ENCODE measurements at regions not wholly inside any gene's neighbourhood (a gene's known extent, or its start where the extent isn't known, plus 50 kb on each side); places are given as distances from the start of the nearest gene placed in this dataset.

DNA sequence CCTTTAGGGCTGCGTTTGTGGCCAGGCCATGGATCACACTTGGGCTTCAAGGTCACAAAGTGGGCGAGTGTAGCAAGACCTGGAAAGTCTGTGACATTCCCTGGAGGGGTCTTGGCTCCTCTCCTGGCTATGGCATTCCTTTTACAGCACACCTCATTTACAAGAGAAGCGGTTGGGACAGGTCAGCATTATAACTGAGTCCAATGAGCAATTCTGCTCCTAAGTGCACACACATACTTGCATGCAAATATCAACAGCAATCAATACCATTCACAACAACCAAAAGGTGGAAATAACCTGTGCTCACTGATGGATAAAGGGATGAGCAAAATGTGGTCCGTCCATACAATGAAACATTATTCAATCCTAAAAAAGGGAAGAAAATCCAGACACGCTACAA is 298.2 kb downstream of the CTTN start:
- no peak for DNase-seq (ENCODE audit: low spot score)
- FAIRE-seq, result no peak

DNA sequence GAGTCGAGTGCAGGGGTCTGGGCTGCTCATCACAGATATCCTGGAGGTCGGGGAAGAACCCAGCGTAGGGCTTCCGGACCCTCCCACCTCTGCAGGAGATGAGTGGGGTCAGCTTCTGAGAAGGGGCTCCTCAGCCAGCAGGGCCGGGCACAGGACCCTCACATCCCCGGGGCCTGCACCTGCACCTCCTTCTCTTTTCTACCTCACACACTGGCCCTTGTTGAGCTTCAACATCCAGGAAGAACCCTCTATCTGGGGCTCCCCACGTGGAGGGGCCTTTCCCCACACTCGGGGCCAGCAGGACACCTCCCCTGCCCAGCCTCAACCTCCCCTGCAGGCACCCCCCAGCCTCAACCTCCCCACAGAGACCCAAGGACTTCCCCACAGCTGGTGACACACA is 299.4 kb downstream of the CTTN start:
- FAIRE-seq, result no peak
- DNase-seq (ENCODE audit: low spot score), result no peak

DNA sequence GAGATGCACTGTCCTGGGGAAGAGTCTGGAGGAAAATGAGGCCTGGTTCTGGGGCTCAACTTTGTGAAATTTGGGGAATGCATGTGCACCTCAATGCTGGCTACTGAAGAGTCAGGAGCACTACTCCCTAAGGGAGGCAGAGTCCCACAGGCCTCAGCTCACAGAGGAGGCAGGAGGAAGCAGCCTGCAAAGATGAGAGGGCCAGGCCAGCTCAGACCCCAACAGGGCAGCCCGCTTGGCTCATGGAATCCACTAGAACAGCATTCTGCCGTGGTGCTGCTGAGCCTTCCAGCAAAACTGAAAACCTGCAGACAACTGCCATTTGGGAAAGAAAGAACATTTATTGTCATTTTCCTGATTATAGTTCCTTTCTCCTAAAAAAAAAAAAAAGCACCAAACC is 300.5 kb downstream of the CTTN start:
- FAIRE-seq (no peak), DNase-seq (ENCODE audit: low spot score) (no peak)

DNA sequence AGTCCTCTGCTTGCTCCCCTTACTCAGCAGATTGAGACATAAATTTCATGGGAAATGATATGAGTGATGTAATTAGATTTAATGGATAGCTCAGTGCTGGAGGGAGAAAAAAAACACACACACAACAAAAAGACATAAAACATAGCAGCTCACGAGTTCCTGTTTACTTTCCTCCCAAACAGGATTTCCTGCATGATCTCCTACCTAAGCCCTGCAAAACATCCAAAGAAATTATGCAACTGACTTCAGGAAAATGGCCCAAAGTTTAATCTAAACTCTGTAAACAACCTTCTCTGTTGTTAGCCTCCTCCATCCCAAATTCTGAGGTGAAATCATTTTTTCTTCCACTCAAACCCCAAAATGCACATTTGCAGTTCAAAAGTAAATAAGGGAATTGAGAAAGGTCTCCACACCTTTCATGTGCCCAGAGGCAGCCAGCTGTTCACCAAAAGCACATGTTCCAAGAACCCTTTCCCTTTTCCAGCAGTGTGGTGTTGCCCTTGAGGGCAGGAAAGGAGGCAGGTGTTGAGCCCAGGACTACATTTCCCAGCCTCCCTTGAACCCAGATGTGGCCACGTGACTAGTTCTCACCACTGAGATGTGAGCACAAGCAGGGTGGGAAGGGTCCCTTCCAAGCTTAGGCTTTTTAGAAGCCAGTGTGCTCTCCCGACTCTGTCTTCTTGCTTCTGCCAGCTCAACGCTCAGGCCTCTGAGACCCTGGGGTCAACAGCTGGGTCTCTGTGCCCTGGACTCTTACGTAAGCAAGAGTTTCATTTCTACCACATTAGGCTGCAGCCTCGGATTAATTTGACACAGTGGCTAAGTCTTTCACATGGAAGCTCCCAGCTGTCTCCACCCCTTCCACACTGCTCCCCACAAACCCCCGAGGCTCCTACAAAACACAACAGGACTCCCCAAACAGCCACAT is 301.2 kb downstream of the CTTN start:
- no peak for DNase-seq (ENCODE audit: low spot score)
- no peak for FAIRE-seq

GRCh38 chr11:70700453-70700852 is 302.1 kb downstream of the CTTN start:
- DNase-seq (ENCODE audit: low spot score), result no peak

DNA sequence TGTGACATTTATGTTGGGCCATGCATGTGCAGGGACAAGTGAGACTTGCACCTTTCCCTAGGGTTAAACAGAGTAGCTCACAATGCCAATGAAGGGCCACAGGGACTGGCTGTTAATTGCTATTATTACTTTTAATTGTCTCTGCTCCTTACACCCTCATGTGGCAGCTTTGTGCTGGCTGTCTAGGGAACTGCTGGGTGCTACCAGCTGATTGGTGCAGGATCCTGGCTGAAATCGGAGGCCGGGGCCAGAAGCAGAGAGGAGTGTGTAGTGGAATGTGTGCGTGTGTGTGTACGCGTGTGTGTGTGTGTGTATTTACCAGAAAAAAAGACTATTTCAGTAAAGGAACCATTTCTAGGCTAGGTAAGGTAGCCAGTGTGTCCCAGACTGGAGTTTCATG is 302.5 kb downstream of the CTTN start:
- DNase-seq (ENCODE audit: low spot score) (no peak), FAIRE-seq (no peak)

More at GRCh38 chr11:70700453-70700852, 302.1 kb downstream of the CTTN start:
- FAIRE-seq, result no peak

DNA sequence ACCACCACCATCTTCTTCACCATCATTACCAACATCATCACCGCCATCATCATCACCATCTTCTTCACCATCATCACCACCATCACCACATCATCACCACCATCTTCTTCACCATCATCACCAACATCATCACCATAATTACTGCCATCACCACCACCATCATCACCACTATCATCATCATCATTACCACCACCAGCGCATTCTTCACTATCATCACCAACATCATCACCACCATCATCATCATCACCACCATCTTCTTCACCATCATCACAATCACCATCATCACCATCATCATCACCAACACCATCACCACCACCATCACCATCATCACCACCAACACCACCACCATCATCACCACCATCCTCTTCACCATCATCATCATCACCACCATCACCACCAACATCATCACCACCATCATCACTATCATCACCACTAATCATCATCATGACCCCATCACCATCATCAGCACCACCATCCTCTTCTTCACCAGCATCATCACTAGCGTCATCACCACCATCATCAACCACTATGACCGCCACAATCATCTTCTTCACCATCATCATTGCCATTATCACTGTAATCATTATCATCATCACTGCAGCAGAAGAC is 303.8 kb downstream of the CTTN start:
- DNase-seq (ENCODE audit: low spot score) (no peak), FAIRE-seq (peak; percentile 99)

DNA sequence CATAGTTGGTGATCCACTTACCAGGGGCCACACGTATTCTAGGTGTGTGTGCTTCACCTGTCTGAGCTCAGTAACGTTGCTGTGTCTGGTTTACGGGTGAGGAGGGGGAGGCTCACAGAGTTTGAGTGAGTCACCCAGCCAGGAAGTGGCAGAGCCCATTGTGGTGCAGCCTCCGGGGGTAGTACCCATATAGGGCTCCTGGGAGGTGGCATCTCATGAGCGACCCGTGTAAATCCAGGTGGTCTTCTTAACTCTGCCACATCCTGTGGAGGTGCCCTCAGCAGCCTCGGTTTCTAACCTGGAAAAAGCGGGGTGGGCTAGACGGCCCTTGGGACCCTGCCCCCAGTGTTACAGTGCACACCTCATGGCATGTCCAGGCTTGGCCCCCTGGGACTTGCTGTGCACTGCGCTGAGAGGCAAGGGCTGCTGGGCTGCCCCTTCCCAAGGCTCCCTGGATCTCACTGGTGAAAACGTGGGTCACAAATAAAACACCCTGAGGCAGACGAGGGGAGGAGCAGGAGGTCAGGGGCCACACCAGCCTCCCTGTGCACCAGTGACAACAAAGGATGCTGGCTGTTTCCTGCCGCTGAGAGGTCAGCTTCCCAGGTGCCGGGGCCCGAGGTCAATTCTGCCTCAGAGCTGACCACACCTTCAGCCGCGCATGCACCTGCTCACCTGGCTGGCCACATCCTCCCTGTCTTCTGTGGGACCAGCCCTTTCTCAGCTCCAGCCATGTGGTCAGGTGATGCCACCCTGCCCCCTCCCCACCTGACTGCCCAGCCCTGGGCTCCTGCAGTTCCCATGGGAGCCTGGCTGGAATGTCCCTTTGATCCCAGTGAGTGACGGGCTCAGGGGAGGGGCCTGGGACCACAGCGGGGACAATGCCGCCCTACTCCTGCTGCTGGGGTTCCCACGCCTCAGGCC is 305.1 kb downstream of the CTTN start:
- FAIRE-seq (peak; percentile 30), DNase-seq (ENCODE audit: low spot score) (peak; percentile 53)

- DNase-seq (ENCODE audit: low spot score) (no peak), FAIRE-seq (no peak)
Measured at GRCh38 chr11:70705097-70705496, 306.8 kb downstream of the CTTN start.

- FAIRE-seq (peak; percentile 58), DNase-seq (ENCODE audit: low spot score) (no peak)
Measured at GRCh38 chr11:70705930-70706329, 307.6 kb downstream of the CTTN start.

GRCh38 chr11:70707821-70708220 is 309.5 kb downstream of the CTTN start:
- no peak for DNase-seq (ENCODE audit: low spot score)
- peak; percentile 20 for FAIRE-seq

DNA sequence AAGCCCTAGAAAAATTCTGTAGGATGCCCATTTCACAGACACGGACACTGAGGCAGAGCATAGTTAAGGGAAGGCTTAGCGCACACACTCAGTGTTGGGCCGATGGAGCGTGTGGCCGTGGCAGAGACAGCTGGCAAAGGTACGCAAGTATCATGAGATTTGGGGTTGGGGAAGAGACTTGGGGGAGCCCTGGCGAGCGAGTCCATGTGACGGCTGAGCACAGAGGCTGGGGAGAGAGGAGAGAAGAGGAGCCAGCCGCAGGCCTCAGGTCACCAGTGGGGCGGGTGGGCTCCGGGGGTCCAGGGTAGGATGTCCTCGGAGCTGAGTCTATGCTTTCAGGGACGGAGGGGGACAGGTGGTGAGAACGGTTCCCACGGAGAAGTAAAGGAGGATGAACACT is 311.3 kb downstream of the CTTN start:
- FAIRE-seq, result no peak

GRCh38 chr11:70710192-70710591 is 311.9 kb downstream of the CTTN start:
- FAIRE-seq, result no peak

More for the DNA sequence above, 311.3 kb downstream of the CTTN start:
- DNase-seq (ENCODE audit: low spot score), result no peak

GRCh38 chr11:70710601-70711000 is 312.3 kb downstream of the CTTN start:
- FAIRE-seq (no peak), DNase-seq (ENCODE audit: low spot score) (no peak)

More at GRCh38 chr11:70710192-70710591, 311.9 kb downstream of the CTTN start:
- DNase-seq (ENCODE audit: low spot score), result no peak

- FAIRE-seq, result no peak
Measured at GRCh38 chr11:70711095-70711910, 313.0 kb downstream of the CTTN start.

DNA sequence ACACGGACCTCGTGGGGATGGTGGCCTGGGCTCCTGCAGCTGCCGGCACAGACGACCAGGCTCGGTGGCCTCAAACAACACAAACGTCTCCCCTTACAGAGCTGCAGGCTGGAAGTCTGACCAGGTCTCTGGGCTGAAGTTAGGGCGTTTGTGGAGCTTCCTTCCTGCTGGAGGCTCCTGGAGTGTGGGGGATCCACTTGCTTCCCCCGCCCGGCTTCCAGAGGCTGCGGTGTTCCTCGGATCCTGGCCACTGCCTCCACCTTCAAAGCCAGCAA is 313.5 kb downstream of the CTTN start:
- no peak for FAIRE-seq
- DNase-seq (ENCODE audit: low spot score), result no peak

More at GRCh38 chr11:70711095-70711910, 313.0 kb downstream of the CTTN start:
- no peak for DNase-seq (ENCODE audit: low spot score)

- DNase-seq (ENCODE audit: low spot score), result no peak
- no peak for FAIRE-seq
Measured at GRCh38 chr11:70712471-70712870, 314.1 kb downstream of the CTTN start.

GRCh38 chr11:70713086-70713835 is 314.9 kb downstream of the CTTN start:
- FAIRE-seq, result no peak
- no peak for DNase-seq (ENCODE audit: low spot score)

DNA sequence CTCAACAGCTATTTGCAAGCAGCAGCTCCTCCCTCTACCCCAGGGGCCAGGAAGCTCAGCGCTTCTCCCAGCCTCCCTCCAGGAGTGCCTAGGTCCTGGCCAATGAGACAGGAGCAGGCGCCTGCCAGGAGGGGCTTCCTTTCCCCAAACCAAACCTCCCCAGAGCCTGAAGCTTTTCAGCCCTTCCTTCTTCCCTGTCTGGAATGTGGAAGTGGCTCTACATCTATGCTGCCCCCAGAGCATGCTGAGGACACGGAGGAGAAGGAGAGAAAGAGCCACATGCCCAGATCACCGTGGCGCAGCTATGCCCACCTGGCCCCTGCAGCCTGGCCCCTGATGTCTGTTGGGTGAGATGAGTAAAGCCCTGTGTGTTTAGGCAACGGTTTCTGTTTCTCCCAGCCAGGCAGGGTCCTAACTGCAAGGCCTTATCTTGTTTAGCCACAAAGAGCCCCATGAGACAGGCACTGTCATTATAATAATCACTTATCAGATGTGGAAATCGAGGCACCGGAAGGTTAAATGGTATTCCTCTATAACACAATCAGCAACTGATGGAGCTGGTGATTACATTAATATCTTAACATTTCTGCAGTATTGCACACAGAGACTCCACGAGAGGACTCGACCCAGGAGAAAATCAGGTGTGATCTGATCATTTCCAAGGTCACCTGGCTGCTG is 315.8 kb downstream of the CTTN start:
- FAIRE-seq, result no peak
- DNase-seq (ENCODE audit: low spot score), result no peak
